HUES48 (cell line): ENCODE measurements at regions not wholly inside any gene's neighbourhood (a gene's known extent, or its start where the extent isn't known, plus 50 kb on each side); places are given as distances from the start of the nearest gene placed in this dataset.

Experiments
- H3K27ac ChIP-seq: one replicate; pipeline ENCODE4 v1.7.0; 2013; ENCODE audit warnings: low read depth, low read length, inconsistent platforms
- H3K27me3 ChIP-seq: 2 replicates; pipeline ENCODE4 v1.6.1; 2013; ENCODE audit warnings: mild to moderate bottlenecking, low read length; ENCODE audit not compliant: control insufficient read depth, insufficient read depth
- H3K36me3 ChIP-seq: 2 replicates; pipeline ENCODE4 v1.6.1; 2013; ENCODE audit warnings: low read length; ENCODE audit not compliant: control insufficient read depth, insufficient read depth
- H3K4me1 ChIP-seq: 2 replicates; pipeline ENCODE4 v1.6.1; 2013; ENCODE audit warnings: mild to moderate bottlenecking, low read length; ENCODE audit not compliant: control insufficient read depth, insufficient read depth
- H3K4me3 ChIP-seq: 2 replicates; pipeline ENCODE4 v1.5.1; 2013; ENCODE audit warnings: mild to moderate bottlenecking, low read depth, low read length
- H3K9ac ChIP-seq: 2 replicates; pipeline ENCODE4 v1.6.1; 2013; ENCODE audit warnings: mild to moderate bottlenecking, low read depth, low read length, moderate library complexity
- H3K9me3 ChIP-seq: 2 replicates; pipeline ENCODE4 v1.6.1; 2013; ENCODE audit warnings: low read length; ENCODE audit not compliant: control insufficient read depth, insufficient read depth

DNA sequence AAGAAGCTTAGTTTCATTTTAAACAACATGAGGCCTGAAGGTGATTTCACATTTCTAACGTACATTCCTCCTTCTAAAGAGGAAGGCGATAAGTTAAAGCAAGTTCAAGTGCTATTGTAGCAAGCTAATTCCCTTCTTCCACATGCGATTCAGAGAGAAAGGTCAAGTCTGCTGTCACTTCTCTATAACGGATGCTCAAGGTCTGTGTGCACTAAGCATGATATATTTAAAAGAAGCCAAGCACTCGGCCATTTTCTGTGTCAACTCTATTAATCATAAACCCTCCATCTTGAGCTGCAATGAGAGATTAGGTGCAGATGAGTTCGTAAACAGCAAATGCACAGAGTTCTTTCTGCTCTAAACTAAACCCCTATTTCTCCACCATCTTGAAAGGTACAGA is 568.8 kb upstream of the ZFHX3 start:
- Histone ChIP-seq H3K4me3 (no peak overlapping the region), H3K36me3 (no peaks in the 10 kb centered on the region), H3K4me1 (peaks cover 21% of the 10 kb centered on the region), H3K9ac (no peak overlapping the region), H3K9me3 (no peaks in the 10 kb centered on the region), H3K27ac (no peak overlapping the region), H3K27me3 (no peaks in the 10 kb centered on the region)

DNA sequence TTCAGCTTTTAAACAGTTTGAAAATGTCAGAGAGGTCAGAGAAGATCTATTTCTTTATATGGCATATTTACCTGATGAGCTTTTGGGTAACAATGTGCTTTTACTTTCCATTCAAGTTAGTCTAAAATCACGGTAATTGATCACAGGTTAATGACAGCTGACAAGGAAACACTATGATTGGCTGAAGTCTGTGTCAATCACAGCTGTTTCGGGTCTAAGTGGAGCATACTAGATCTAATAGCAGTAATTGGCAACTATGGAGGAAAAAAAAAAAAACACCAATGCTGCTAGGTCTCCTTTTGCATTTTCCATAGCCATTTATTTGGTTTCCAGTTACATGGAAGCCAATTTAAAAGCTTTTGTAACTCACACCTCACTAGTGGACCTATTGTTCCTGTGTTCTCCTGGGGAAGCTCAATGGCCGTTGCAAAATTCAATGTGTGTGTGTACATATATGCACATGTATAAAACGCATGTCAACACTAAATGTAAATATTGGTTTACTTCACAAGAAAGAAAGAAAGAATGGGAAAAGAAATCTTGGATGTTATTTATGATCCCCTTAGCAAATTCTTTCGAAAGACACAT is 568.3 kb upstream of the ZFHX3 start:
- Histone ChIP-seq H3K36me3 (no peaks in the 10 kb centered on the region), H3K9ac (no peak overlapping the region), H3K4me3 (no peak overlapping the region), H3K27me3 (no peaks in the 10 kb centered on the region), H3K27ac (no peak overlapping the region), H3K9me3 (no peaks in the 10 kb centered on the region), H3K4me1 (peaks cover 26% of the 10 kb centered on the region)

DNA sequence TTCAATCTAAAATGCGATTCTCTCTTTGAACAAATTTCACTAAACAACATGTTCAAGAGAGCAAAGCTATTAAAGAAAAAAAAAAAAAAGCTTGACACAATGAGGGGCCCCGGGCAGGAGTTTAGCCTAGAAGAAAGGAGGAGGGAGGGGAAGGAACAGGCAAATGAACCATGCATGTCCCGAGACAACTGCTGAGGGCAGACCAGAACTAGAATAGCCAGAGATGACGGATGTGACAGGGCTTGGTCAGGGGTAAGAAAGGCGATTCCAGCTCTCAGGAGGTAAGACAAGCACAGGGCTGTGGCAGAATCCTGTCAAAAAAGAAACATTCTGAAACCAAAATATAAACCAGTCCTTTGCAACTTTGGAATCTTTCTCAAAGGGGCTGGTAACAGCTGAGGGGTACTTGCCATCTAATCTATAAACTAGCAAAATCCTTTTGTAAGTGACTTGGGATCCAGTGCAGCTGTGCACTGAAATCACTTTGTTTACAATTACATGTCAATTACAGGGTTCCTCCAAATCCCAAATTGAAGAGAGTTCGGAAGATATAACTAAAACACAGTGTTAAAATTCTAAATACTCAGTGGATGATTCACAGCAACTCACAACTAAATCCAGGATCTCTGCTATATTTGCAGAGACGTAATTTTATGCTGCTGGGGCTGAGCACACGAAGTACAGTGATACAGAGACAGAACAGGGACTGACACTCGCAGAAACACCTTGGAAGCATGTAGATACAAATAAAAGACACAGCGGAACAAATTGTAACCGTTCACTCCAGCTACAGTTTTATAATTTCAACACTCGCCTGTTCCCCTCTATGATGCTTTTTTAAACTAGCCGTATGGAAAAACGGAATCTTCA is 567.4 kb upstream of the ZFHX3 start:
- Histone ChIP-seq H3K27me3 (no peaks in the 10 kb centered on the region), H3K27ac (no peak overlapping the region), H3K4me3 (no peak overlapping the region), H3K36me3 (no peaks in the 10 kb centered on the region), H3K9me3 (no peaks in the 10 kb centered on the region), H3K9ac (no peak overlapping the region), H3K4me1 (peaks cover 35% of the 10 kb centered on the region)

DNA sequence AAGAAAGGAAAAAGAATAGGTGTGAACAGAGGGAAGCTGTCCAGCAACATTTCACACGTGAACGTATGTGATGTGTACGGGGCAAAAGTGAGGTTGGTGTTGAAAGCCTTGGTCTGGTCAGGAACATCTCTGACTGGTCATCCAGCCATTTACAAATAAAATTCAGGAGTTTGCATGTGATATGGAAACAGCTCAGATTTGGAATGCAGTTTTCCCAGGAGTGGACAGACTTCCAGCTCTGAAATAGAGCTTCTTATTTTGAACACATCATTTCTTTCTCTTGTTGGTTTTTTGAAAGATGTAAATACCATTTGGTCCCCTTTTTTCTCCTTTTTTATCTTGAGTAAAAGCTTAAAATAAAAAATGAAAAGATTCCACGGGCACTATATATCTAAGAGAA is 566.2 kb upstream of the ZFHX3 start:
- H3K4me1 ChIP-seq, result peaks cover 46% of the 10 kb centered on the region
- H3K9me3 ChIP-seq, result no peaks in the 10 kb centered on the region
- no peak overlapping the region for H3K27ac ChIP-seq
- H3K4me3 ChIP-seq, result no peak overlapping the region
- H3K36me3 ChIP-seq, result no peaks in the 10 kb centered on the region
- no peaks in the 10 kb centered on the region for H3K27me3 ChIP-seq
- no peak overlapping the region for H3K9ac ChIP-seq

DNA sequence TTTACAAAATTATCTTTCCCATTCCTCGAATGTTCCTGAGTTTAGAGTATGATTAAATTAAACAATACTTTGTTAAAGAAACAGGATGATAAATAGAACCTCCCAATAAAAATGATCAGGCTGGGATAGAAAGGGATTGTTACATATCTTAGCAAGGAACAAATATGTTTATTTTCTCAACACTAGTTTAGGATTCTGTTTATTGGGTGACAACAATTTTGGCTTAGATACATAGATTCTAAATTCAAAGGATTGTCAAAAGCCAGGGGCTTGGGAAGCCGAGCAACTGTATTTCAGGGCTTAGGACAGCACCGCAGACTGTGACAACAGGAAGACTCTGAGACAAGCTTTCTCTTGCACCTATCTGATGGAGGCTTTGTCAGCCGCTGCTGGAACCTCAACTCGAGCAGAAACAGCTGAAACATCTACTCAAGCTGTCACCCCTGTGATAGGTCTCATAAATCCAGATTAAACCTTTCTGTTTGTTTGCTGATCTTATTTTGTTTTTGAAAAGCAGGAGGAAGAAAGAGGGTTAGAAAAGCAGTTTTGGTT is 562.8 kb upstream of the ZFHX3 start:
- no peak overlapping the region for H3K4me3 ChIP-seq
- H3K27me3 ChIP-seq, result no peaks in the 10 kb centered on the region
- H3K27ac ChIP-seq, result no peak overlapping the region
- peaks cover 52% of the 10 kb centered on the region for H3K4me1 ChIP-seq
- no peak overlapping the region for H3K9ac ChIP-seq
- no peaks in the 10 kb centered on the region for H3K36me3 ChIP-seq
- no peaks in the 10 kb centered on the region for H3K9me3 ChIP-seq

DNA sequence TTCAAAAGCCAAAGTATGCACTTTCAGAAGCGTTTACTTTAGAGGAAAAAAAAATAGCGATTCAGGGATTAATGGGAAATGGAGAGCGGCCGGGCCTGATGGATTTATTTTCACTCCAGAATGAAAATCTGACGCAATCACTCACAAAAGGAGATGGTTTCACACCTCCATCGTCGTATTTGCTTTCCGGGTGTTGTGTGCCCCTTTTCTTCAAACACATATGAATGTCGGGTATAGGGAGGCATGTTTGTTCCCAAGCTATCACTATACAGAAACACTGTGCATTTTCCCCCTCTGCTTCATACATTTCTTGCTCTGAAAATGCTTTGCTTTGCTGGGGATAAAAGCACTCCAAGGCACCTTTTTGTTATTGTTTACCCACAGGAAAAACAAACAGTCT is 562.2 kb upstream of the ZFHX3 start:
- Histone ChIP-seq H3K27me3 (no peaks in the 10 kb centered on the region), H3K27ac (no peak overlapping the region), H3K9ac (no peak overlapping the region)

DNA sequence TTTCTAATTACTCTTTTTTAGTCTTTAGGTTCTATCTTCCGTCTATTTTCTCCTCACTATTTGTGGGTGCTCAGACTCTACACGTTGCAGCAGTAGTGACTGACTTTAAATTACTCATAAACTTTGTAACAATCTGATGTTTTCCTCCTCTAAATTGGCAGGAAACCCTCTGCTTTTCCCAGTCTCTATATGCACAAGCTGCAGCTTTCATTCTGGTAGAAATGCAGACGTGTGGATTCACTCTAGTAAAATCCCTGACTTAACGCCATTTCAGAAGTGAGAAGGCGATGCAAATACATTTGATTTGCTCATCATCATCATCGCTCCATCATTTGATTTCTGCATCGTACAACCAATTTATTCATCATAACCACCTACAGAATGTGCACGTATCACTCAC is 561.0 kb upstream of the ZFHX3 start:
- H3K4me3 ChIP-seq, result no peak overlapping the region
- H3K36me3 ChIP-seq, result no peaks in the 10 kb centered on the region
- no peaks in the 10 kb centered on the region for H3K27me3 ChIP-seq
- H3K27ac ChIP-seq, result no peak overlapping the region
- H3K9me3 ChIP-seq, result no peaks in the 10 kb centered on the region
- H3K9ac ChIP-seq, result no peak overlapping the region
- peaks cover 62% of the 10 kb centered on the region for H3K4me1 ChIP-seq

More for the DNA sequence above, 562.2 kb upstream of the ZFHX3 start:
- H3K9me3 ChIP-seq, result no peaks in the 10 kb centered on the region
- H3K4me1 ChIP-seq, result peaks cover 57% of the 10 kb centered on the region
- H3K4me3 ChIP-seq, result no peak overlapping the region
- no peaks in the 10 kb centered on the region for H3K36me3 ChIP-seq

DNA sequence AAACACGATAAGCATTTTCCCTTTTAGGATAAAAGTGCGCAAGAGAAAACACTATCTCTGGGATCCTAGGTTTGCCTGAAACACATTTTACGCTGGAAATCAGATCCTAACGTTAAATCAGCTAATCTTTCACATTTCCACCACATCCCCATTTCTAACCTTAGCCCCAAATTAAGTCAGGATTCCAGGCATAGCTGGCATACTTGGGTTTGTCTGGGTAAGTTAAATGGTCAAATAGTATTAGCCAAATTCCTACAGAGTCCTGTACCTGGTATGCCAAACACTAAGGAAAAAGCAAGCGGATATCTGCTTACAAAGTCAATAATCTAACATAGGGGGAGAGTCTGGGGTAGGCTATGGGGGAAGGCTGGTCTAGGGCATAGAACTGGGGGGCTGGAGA is 557.4 kb upstream of the ZFHX3 start:
- no peak overlapping the region for H3K4me3 ChIP-seq
- no peaks in the 10 kb centered on the region for H3K27me3 ChIP-seq
- H3K36me3 ChIP-seq, result no peaks in the 10 kb centered on the region
- H3K9ac ChIP-seq, result peak overlapping the region; percentile 48; the same call in 1 of the 2 replicates
- peak overlapping the region; percentile 17 for H3K27ac ChIP-seq
- H3K4me1 ChIP-seq, result peaks cover 29% of the 10 kb centered on the region
- no peaks in the 10 kb centered on the region for H3K9me3 ChIP-seq

DNA sequence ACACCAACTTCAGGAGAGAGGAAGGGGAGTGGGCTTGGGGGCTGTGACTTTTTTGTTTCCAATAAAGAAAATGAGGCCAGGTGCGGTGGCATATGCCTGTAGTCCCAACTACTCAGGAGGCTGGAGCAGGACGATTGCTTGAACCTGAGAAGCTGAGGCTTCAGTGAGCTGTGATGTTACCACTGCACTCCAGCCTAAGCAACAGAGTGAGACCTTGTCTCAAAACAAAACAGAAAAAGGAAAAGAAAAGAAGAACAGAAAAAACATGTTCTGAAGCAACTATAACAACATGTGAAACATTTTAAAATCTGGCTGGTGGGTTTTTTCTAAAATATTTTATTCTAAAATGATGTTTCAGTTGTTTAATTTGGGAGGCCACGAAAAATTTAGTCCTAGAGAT is 554.0 kb upstream of the ZFHX3 start:
- Histone ChIP-seq H3K4me1 (peaks cover 12% of the 10 kb centered on the region), H3K4me3 (no peak overlapping the region), H3K9me3 (no peaks in the 10 kb centered on the region), H3K36me3 (no peaks in the 10 kb centered on the region), H3K27ac (no peak overlapping the region), H3K27me3 (no peaks in the 10 kb centered on the region), H3K9ac (no peak overlapping the region)

DNA sequence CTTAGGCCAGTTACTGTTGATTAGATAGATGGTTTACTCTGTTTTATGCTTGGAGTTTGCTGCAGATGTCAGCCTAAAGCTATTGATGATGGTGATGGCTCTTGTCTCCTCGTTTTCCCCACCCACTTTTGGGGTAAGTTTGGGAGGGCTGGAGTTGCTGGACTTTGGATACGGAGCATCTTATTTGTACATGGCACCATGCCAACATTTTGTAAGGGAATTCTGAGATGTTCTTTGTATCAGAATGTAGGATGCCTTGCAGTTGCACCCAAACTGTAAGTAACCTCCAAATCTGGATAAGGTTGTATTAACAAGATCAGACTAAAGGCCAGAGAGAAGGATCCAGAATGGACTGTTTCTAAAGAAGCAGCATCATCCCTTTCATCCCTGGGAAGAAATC is 551.9 kb upstream of the ZFHX3 start:
- H3K9me3 ChIP-seq, result no peaks in the 10 kb centered on the region

DNA sequence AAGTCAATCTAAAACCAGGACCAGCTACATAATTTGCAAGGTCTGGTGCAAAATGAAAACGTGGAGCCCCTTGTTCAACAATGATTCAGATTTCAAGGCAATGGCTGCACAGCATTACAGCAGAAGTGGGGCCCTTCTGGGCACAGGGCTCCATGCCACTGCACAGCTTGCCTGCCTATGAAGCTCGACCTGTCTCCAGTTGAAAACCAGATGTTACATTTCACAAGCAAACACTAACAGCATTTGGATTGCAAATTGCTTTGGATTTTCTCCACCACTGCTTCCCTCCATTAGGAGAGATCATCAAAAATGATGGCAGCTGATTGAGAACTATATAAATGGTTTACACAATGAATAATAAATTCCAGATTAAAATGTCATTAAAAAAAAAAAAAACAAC is 551.4 kb upstream of the ZFHX3 start:
- Histone ChIP-seq H3K4me1 (no peaks in the 10 kb centered on the region), H3K27ac (no peak overlapping the region), H3K9me3 (no peaks in the 10 kb centered on the region), H3K4me3 (no peak overlapping the region), H3K36me3 (no peaks in the 10 kb centered on the region), H3K9ac (no peak overlapping the region), H3K27me3 (no peaks in the 10 kb centered on the region)

More for the DNA sequence above, 551.9 kb upstream of the ZFHX3 start:
- H3K36me3 ChIP-seq, result no peaks in the 10 kb centered on the region
- no peak overlapping the region for H3K9ac ChIP-seq
- H3K27me3 ChIP-seq, result no peaks in the 10 kb centered on the region
- no peak overlapping the region for H3K27ac ChIP-seq
- no peak overlapping the region for H3K4me3 ChIP-seq
- H3K4me1 ChIP-seq, result peaks cover 4% of the 10 kb centered on the region
